Activated CD4-positive, alpha-beta T cell treated with anti-CD3 and anti-CD28 coated beads, Interleukin-10, Interleukin-2, amounts not matched to agents 100 ng/mL and 50 ng/mL, durations not matched to agents 16 hours and 8 hours (primary cell): ENCODE measurements at regions not wholly inside any gene's neighbourhood (a gene's known extent, or its start where the extent isn't known, plus 50 kb on each side); places are given as distances from the start of the nearest gene placed in this dataset.
"Not testable (repeated sequence)": the region's sequence is repeated elsewhere in the genome, so short reads cannot be mapped to it uniquely, and the experiment has no call there.

Experiments used
- DNase-seq: peaks from one replicate; pipeline ENCODE4 v3.0.0-alpha.2; 2020

- no peak for DNase-seq
Observed at GRCh38 chr3:124043023-124043422, 51.1 kb upstream of the ROPN1 start.

DNA sequence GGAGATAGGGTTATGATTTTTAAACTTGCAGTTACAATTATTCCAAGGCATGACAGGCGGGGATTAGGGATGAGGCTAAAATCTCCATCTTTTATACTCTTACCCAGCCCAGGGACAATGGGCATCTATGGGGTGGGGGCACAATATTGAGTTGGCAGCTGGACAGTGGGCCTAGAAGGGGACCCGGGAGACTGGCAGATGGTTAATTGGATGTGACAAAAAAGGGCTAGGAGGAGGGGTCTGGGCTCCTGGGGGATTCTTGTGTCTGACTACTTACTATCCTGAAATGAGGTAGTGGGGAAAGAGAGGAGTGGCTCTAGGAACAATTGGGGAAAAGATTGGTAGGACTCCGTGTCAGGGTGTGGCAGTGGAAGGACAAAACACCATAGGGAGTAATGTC is 53.0 kb upstream of the ROPN1 start:
- DNase-seq: no peak

DNA sequence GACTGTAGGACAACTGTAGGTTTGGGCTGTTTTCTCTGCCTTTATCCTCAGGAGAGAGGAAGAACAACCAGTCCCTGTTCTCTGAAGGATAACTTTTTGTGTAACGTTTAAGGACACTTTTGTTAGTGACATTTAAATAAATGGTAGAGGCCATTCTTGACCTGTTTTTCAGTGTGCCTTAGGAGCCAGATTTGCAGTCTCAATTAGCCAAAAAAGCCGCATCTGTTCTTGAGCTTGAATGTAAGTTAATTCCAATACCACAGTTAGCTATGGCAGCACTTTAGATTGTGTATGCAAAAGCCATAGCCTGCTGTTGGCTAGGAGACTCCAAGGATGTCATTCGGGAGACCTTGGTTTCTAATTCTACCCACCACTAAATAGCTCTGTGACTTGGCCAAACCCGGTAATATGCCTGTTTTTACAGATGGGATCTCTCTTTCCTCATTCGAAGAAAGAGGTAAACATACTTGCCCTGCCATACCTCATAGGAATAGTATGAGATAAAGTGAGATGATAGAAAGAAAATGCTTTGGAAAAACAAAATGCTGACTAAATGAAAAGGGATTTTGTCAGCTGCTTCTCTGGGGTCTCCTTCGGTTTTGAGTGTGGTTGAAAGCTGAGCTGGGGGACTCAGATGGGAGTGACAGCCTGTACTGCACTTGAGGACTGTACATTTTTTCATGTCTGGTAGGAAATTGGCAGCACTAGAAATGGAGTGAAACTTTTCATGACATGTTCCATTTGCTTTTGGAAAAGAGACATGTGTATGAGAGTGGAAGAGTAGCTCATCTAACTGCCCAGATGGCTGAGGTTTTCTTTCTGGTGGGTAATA is 57.3 kb upstream of the ROPN1 start:
- DNase-seq: no peak

DNA sequence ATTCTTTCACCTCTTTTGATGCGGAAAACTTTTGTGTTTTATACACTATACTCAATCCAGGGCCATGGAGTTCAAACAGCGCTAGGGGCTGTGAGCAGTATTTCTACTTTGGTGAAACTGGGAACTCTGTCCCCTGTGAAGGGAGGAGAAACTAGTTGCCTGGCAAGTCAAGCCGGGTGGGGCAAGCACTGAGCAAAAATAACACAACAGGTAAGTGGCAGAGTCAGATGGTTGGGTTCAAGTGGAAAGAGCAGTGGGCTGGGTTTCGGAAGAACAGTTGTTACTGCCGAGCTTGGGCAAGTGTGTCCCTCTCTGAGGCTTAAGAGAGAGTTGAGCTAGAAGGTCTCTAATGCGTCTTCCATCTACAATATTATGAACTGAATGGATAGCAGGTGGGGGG is 59.7 kb upstream of the ROPN1 start:
- no peak for DNase-seq

DNA sequence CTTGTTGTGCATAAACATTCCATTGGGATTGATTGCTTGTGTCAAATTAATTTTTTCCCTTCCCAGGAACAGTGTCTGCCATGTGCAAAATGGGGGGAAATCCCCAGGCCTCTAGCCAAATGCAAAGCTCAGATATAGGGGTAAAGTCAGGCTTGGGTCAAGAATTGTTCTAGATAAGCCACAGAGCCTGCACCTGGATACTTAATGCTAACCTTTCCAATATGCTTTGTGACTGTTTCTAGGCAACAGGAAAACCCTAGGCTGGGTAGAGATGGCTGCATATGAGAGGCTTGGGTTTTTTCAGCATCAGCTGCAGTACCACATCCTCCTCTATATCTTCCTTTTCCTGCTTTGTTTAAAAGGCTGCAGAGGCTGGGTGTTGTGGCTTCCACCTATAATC is 61.9 kb upstream of the ROPN1 start:
- DNase-seq: no peak

- DNase-seq: no peak
Observed at GRCh38 chr3:124056846-124057245, 64.9 kb upstream of the ROPN1 start.

GRCh38 chr3:124057420-124057819 is 65.5 kb upstream of the ROPN1 start:
- DNase-seq: no peak

DNA sequence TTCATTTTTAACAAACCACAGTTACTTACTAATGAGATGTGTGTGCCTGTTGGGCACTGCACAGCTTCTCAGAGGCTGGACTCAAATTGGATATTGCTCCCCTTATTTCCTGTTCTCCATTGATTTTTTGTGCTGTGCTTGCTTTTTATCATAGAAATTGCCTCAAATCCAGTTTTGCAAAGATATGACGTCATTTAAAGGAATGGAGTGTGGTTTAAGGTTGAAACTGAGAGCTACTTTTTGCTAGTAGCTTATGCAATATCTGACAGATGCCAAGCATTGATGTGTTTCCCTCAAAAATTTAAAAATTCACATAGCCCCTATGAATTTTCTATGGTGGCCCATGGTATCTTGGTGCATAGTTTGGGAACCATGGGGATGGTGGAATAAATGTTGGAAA is 67.7 kb upstream of the ROPN1 start:
- no peak for DNase-seq

GRCh38 chr3:124063197-124063909 is 71.4 kb upstream of the ROPN1 start:
- DNase-seq: no peak

DNA sequence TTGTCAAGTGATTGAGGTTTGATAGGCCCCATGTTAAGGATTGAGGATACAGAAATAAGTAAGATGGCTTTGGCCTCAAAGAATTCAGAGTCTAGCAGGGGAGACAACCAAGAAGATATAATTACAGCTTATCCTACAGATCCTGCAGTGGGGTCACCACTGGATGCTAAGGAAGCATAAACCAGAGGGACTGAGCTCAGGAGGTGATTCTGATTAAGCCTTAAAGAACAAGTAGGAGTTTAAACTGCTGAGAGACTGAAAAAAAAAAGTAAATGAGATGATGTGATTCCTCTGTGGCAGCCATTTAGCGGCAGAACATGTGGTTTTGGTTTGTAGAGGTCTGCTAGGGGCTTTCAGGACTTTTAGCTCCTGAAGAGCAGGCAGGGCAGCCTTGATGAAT is 72.1 kb upstream of the ROPN1 start:
- no peak for DNase-seq

GRCh38 chr3:124066543-124066942 is 74.6 kb upstream of the ROPN1 start:
- not testable (repeated sequence) for DNase-seq

DNA sequence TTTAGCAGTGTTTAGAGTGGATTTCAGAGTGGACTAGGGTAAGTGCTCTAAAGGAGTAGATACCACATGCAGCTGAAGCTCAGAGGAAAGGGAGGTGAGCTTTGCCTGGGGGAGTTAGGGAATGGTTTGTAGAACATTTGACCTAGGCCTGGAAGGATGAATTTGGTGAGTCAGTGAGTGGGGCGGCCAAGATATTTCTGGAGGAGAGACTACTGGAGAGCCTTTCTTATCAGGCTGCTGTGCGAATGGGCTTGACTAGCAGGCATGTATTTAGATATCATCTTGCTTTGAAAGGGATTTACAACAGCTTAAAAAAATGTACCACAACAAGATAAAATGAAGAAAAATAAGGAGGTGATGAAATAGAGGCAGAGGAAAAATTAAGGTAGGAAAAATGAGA is 77.8 kb upstream of the ROPN1 start:
- DNase-seq: not testable (repeated sequence)

- not testable (repeated sequence) for DNase-seq
Observed at GRCh38 chr3:124075090-124075489, 83.2 kb upstream of the ROPN1 start.

- DNase-seq: no peak
Observed at GRCh38 chr3:124075753-124076152, 83.8 kb upstream of the ROPN1 start.

DNA sequence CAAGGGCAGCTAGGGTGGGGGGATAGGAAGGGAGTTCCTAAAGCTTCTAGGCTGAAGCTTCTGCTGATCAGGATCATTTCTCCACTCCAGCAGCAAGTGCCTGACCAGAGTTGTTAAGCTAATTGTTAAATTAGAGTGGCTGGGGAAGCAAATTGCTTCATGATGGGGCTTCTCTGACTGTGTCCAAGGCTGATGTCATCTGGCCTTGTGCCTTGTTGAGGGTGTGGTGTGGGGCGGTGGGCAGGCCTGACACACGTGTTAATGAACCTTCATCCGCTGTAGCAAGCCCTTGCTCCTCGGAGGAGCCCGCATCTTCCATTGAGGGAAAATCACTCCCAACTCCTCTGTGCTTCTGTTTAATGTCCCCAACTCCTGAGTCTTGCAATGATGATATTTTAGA is 84.3 kb upstream of the ROPN1 start:
- no peak for DNase-seq

DNA sequence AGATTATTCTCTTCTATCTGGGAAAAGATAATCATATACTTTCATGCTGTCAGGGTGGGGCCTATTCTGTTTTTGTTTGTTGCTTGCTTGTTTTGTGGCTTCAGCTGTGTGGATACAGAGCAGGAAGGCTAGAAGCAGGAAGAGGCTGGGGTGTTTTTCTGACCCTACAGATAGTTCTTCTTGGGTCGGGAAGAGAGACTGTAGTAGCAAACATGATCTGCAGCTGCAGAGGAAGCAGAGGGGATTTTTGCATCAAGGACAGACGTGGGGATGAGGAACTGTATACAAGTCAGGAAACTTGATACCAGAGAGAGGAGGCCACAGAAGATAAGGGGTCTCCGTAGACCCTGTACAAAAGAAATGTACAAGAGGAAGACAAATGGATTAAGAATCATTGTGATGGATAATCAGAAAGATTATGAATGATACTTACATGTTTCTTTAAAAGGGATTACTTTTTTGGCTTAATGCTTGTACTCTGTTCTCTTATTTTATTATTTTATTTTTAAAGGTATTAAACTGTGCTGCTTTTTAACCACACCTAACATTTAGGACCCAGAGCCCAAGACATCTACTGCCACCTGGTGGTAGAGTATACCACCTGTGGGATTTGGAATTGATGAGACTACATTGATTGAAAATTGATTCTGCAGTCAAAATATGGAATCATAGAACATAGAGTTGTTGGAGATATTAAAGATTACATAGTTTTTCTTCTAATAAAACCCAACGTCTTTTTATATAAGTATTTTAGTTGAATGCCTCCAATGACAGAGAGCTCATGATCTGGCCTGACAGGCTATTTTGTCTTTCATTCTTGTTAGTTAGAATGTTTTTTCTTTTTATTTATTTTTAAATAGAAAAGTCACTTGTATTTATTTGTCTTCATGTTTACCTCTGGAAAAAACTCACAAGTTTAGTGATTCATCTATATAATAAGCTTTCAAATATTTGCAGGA is 87.3 kb upstream of the ROPN1 start:
- DNase-seq: peak; percentile 47

DNA sequence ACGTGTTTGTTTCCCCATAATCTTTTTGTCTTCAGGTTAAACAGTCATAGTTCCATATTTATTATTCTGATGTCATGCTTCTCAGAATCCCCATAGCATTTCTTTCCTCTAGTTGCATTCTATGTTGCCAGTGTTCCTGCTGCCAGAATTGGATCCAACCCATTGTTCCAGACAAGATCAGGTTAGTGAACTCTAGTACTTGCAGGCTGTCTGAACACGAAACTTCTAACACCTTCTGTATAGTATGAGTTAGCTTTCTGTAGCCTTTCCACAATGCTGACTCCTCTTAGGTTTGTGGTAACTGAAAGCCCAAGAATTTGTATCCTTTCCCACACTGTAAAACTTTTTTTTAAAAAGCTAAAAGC is 88.0 kb upstream of the ROPN1 start:
- no peak for DNase-seq

DNA sequence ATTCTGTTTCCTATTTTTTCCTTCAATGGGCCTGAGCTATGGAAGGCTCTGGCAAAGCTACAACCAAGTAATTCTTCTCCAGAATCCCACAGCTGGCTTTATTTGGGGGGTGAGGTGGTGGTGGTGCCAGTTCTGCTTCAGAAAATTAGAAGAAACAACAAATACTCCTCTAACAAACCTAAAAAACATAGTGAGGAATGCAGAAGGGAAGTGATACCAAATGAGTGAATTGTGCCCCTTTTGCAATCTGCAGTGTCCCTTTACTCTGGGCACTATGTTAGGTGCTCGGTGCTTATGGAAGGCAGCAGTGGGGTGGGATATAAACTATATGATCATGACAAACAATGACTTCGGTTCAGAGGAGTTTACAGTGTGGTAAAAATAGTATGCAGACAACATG is 90.4 kb upstream of the ROPN1 start:
- DNase-seq: no peak

DNA sequence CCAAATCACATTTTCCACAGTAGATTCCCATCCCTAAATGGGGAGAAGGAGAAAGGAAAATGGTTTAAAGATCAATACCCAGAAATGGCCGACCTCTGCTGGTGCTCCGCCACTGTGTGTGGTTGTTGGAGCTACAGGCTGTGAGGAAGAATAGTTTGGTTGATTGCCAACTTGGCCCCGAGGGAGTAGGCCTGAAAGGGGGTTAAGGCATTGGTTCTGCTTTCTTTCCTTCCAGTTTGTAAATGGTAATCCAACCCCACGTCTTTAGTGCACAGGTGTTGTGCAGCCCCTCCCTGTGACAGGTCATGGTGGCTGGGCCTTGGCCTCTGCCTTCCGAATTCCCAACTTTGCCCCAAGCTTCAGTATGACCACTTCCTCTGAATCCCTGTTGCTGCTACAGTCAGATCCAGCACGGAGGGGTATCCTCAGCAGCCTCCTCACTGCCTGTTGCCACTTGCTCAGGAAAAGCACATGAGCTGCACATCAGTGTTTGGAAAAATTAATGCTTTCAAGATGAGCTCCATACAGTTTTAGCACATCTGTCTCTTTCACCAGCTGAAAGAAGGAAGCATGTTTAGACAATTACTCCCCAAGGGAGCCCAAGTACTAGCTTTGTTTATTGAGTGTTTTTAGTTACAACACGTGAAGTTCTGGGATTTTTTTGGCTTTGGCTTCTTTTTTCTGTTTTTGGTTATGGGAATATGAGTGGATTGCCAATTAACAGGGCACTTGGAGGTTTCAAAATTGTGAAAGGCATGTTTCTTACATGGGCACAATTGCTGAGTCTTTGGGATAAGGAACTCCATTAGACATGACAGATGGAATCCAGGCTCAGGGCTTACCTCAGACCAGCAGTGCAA is 92.3 kb upstream of the ROPN1 start:
- no peak for DNase-seq

GRCh38 chr3:124088801-124089200 is 96.9 kb upstream of the ROPN1 start:
- no peak for DNase-seq

DNA sequence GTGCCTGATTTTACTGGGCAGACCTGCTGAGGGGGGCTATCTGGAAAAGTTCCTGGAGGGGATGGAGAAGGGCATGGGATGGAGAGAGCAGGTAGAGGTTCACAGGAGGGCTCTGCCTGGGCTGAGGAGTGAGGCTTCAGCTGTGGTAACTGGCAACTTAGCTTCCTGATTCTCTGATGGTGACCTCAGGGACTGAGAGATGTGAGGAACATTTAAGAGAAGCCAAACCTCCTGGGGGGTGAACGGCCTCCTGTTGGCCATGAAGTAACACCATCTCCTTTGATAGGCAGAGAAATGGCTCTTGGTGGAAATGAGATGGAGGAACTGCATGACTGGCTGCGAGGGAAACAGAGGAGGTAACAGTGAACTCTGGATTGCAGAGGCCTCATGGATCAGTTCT is 97.3 kb upstream of the ROPN1 start:
- DNase-seq: no peak

GRCh38 chr3:124091716-124092115 is 99.8 kb upstream of the ROPN1 start:
- DNase-seq: no peak
